NCI-H2196 treated with DMSO at 0.1 percent for 48 hours (cell line): ENCODE measurements at regions not wholly inside any gene's neighbourhood (a gene's known extent, or its start where the extent isn't known, plus 50 kb on each side); places are given as distances from the start of the nearest gene placed in this dataset.

Experiments used
- DNase-seq: peaks from one replicate; lab custom pipeline; 2025; ENCODE audit not compliant: unreplicated experiment; lab: John Stamatoyannopoulos, UW

- DNase-seq, result no peak
These were observed 162.2 kb downstream of the GADD45G start for GRCh38 chr9:89766991-89767390.

- no peak for DNase-seq
These were observed 163.2 kb downstream of the GADD45G start for GRCh38 chr9:89768051-89768450.

GRCh38 chr9:89768650-89769071 lies 163.8 kb downstream of the GADD45G start:
- DNase-seq, result no peak

- no peak for DNase-seq
These were observed 165.8 kb downstream of the GADD45G start for GRCh38 chr9:89770531-89771174.

GRCh38 chr9:89771205-89771604 lies 166.4 kb downstream of the GADD45G start:
- DNase-seq, result no peak

GRCh38 chr9:89773170-89773569 lies 168.4 kb downstream of the GADD45G start:
- no peak for DNase-seq

- no peak for DNase-seq
These were observed 170.1 kb downstream of the GADD45G start for GRCh38 chr9:89774858-89775370.

GRCh38 chr9:89775641-89776040 lies 170.8 kb downstream of the GADD45G start:
- DNase-seq, result no peak

GRCh38 chr9:89776795-89777525 lies 172.1 kb downstream of the GADD45G start:
- DNase-seq, result no peak

- no peak for DNase-seq
These were observed 172.7 kb downstream of the GADD45G start for GRCh38 chr9:89777544-89777943.

GRCh38 chr9:89778100-89779090 lies 173.6 kb downstream of the GADD45G start:
- no peak for DNase-seq

GRCh38 chr9:89779405-89780203 lies 174.8 kb downstream of the GADD45G start:
- DNase-seq, result no peak

GRCh38 chr9:89780959-89781358 lies 176.1 kb downstream of the GADD45G start:
- DNase-seq, result no peak

- no peak for DNase-seq
These were observed 177.2 kb downstream of the GADD45G start for GRCh38 chr9:89781838-89782540.

GRCh38 chr9:89786655-89787054 lies 181.8 kb downstream of the GADD45G start:
- no peak for DNase-seq

GRCh38 chr9:89787595-89787994 lies 182.8 kb downstream of the GADD45G start:
- no peak for DNase-seq

GRCh38 chr9:89788434-89788833 lies 183.6 kb downstream of the GADD45G start:
- no peak for DNase-seq

- no peak for DNase-seq
These were observed 185.2 kb downstream of the GADD45G start for GRCh38 chr9:89789922-89790510.

GRCh38 chr9:89790542-89791109 lies 185.8 kb downstream of the GADD45G start:
- DNase-seq, result no peak
